ENCODE measurements at regions not wholly inside any gene's neighbourhood (a gene's known extent, or its start where the extent isn't known, plus 50 kb on each side); places are given as distances from the start of the nearest gene placed in this dataset.

- TF ChIP-seq ZNF777 (CRISPR knock-in tag; IDR thresholded peaks at IDR 0.05) (no peak), SNRNP70 (IDR thresholded peaks at IDR 0.05; ENCODE audit: low read depth, low read length) (no peak), SOX6 (IDR thresholded peaks at IDR 0.05) (no peak), SOX6 (CRISPR knock-in tag; IDR thresholded peaks at IDR 0.05) (no peak), PRDM10 (CRISPR knock-in tag; IDR thresholded peaks at IDR 0.05; ENCODE audit: low read depth) (no peak), ZNF615 (CRISPR knock-in tag; IDR thresholded peaks at IDR 0.05; ENCODE audit: borderline replicate concordance) (no peak), NFATC3 (CRISPR knock-in tag; IDR thresholded peaks at IDR 0.05) (no peak), TRIM22 (IDR thresholded peaks at IDR 0.05) (no peak), ZEB1 (IDR thresholded peaks at IDR 0.05; ENCODE audit: insufficient replicate concordance, low read depth) (no peak)
- TF ChIP-seq, protein P1, sequence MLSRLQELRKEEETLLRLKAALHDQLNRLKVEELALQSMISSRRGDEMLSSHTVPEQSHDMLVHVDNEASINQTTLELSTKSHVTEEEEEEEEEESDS (CRISPR knock-in tag; IDR thresholded peaks at IDR 0.05; ENCODE audit: borderline replicate concordance): no peak
Measured at GRCh38 chr13:99085139-99085807, 107.4 kb upstream of the DOCK9 start (continued).

Data from HepG2 (cell line).